Urinary bladder (tissue), 3 donors: ENCODE measurements at regions not wholly inside any gene's neighbourhood (a gene's known extent, or its start where the extent isn't known, plus 50 kb on each side); places are given as distances from the start of the nearest gene placed in this dataset.

Experiments
- DNase-seq: peaks from one replicate; pipeline ENCODE4 v3.0.0-alpha.2; 2015; ENCODE audit errors: extremely low spot score
- H3K27ac ChIP-seq: one replicate; pipeline ENCODE4 v1.5.1; 2013; ENCODE audit warnings: low read depth, mild to moderate bottlenecking, moderate library complexity
- H3K36me3 ChIP-seq: one replicate; pipeline ENCODE4 v1.6.1; 2013; ENCODE audit warnings: mild to moderate bottlenecking, moderate library complexity; ENCODE audit not compliant: insufficient read depth
- H3K4me1 ChIP-seq: one replicate; pipeline ENCODE4 v1.6.1; 2013; ENCODE audit warnings: mild to moderate bottlenecking, moderate library complexity; ENCODE audit not compliant: insufficient read depth
- H3K4me3 ChIP-seq: one replicate; pipeline ENCODE4 v1.5.1; 2013; ENCODE audit warnings: low read depth, low read length
- WGBS: extraction: QIAGEN DNeasy Blood & Tissue Kit; methylation state at CpG from one replicate; pipeline ENCODE4 v1.1.7; 2013; 5-methylcytosine and 5-hydroxymethylcytosine counted together
- donor health status: healthy with polysubstance abuse.
- donor health status: healthy.

GRCh38 chrX:125089761-125090445 lies 229.8 kb upstream of the TEX13C start:
- no peaks in the 10 kb centered on the region for H3K36me3 ChIP-seq
- no peaks in the 10 kb centered on the region for H3K4me1 ChIP-seq
- no peak for DNase-seq
- no peak overlapping the region for H3K4me3 ChIP-seq
- WGBS = 86% methylated on average over 7 of the region's 7 CpGs
- H3K27ac ChIP-seq = no peak overlapping the region

GRCh38 chrX:125093852-125094251 lies 225.8 kb upstream of the TEX13C start:
- Histone ChIP-seq H3K4me3 (no peak overlapping the region), H3K4me1 (no peaks in the 10 kb centered on the region), H3K27ac (no peak overlapping the region), H3K36me3 (no peaks in the 10 kb centered on the region)
- 47% methylated on average over 3 of the region's 3 CpGs for WGBS
- DNase-seq = no peak

GRCh38 chrX:125094901-125095300 lies 224.8 kb upstream of the TEX13C start:
- no peak overlapping the region for H3K4me3 ChIP-seq
- no peak for DNase-seq
- H3K27ac ChIP-seq = no peak overlapping the region
- no peaks in the 10 kb centered on the region for H3K36me3 ChIP-seq
- H3K4me1 ChIP-seq = no peaks in the 10 kb centered on the region

GRCh38 chrX:125096469-125096868 lies 223.2 kb upstream of the TEX13C start:
- Histone ChIP-seq H3K36me3 (no peaks in the 10 kb centered on the region), H3K4me1 (no peaks in the 10 kb centered on the region), H3K4me3 (no peak overlapping the region), H3K27ac (no peak overlapping the region)
- WGBS = 88% methylated on average over 2 of the region's 2 CpGs
- no peak for DNase-seq

DNA sequence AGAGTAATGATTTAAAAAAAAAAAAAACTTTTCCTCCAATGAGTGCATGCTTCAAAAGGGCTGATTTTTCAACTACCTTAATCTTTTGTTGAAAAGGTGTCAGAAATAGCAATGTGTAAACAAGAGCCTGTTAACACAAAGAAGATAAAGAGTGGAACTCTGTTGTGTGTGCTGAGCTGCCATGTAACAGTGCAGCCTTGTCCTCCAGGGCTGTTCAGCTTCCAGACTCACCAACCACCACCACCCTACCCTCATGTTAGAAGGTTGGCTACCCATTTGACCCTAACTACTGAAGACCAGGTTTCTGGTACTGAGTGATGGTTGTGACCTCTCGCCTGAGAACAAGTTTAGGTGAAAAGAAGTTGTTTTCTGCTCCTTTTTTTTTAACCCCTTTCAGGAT lies 222.8 kb upstream of the TEX13C start:
- DNase-seq = no peak
- Histone ChIP-seq H3K36me3 (no peaks in the 10 kb centered on the region), H3K4me3 (no peak overlapping the region), H3K27ac (no peak overlapping the region), H3K4me1 (no peaks in the 10 kb centered on the region)
- WGBS = 85% methylated on average over 1 of the region's 1 CpG

DNA sequence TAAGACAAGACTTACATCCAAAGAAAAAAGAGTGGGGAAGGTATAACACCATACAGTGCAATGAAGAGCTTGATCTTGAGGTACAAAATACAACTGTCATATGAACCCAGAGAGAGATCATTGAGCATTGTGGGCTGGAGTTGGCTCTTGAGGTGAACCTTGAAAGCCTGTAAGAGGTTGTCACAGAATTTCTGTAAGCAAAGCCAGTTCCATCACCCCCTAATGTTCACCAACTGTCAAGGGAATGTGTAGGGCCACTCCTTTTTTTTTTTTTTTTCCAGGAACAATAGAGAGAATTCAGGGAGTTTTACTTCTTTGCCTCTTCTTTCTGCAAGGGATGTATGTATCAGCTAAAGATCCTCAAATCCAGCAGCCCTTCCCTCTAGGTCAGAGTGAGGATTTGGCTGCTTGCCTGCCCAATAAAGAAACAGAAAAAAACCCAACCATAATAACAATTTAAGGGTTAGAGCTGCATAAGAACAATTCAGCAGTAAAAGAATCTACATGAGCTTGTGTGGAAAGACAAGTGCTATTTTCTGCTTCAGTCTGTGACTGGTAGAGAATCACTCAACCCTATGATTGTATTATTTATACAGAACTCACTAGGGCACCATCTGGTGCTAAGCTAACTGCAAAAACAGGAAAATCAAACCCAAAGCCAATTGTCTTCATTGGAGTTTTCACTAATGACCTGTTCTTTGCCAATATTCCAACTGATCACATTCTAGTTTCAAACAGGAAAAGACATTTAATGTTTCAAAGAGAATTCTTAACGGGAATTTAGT lies 217.5 kb upstream of the TEX13C start:
- Histone ChIP-seq H3K4me3 (no peak overlapping the region), H3K36me3 (no peaks in the 10 kb centered on the region), H3K27ac (no peak overlapping the region), H3K4me1 (no peaks in the 10 kb centered on the region)
- no peak for DNase-seq
- 67% methylated on average over 1 of the region's 1 CpG for WGBS

- Histone ChIP-seq H3K4me3 (no peak overlapping the region), H3K4me1 (no peaks in the 10 kb centered on the region), H3K36me3 (no peaks in the 10 kb centered on the region), H3K27ac (no peak overlapping the region)
- WGBS = 96% methylated on average over 11 of the region's 11 CpGs
- DNase-seq = no peak
These were observed 216.0 kb upstream of the TEX13C start for GRCh38 chrX:125103693-125104092.

GRCh38 chrX:125108921-125109320 lies 210.8 kb upstream of the TEX13C start:
- 91% methylated on average over 3 of the region's 3 CpGs for WGBS
- no peaks in the 10 kb centered on the region for H3K36me3 ChIP-seq
- H3K27ac ChIP-seq = no peak overlapping the region
- no peaks in the 10 kb centered on the region for H3K4me1 ChIP-seq
- H3K4me3 ChIP-seq = no peak overlapping the region
- no peak for DNase-seq

DNA sequence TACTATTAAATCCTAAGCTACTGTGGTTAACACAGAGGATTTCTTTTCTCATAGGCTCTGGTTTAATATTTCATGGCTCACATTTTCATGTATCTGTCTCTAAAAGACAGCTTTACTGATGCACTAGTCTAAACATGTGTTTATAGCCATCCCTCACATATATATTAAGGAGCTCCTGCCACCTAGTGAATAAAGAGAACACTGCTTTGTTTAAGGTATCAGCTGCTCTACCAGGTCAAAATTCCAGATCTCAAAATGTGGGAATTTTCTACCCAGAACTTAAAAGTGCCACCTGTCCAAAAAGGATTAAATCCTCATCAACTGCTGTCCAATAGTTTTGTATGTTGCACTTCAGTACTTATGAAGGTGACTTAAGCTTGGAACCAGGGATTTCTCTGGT lies 188.5 kb upstream of the TEX13C start:
- H3K27ac ChIP-seq = no peak overlapping the region
- H3K4me1 ChIP-seq = no peaks in the 10 kb centered on the region
- no peaks in the 10 kb centered on the region for H3K36me3 ChIP-seq
- no peak overlapping the region for H3K4me3 ChIP-seq
- DNase-seq = no peak

- no peak overlapping the region for H3K4me3 ChIP-seq
- H3K36me3 ChIP-seq = no peaks in the 10 kb centered on the region
- H3K27ac ChIP-seq = no peak overlapping the region
- DNase-seq = no peak
- no peaks in the 10 kb centered on the region for H3K4me1 ChIP-seq
- WGBS = 47% methylated on average over 2 of the region's 2 CpGs
These were observed 187.4 kb upstream of the TEX13C start for GRCh38 chrX:125132274-125132673.

DNA sequence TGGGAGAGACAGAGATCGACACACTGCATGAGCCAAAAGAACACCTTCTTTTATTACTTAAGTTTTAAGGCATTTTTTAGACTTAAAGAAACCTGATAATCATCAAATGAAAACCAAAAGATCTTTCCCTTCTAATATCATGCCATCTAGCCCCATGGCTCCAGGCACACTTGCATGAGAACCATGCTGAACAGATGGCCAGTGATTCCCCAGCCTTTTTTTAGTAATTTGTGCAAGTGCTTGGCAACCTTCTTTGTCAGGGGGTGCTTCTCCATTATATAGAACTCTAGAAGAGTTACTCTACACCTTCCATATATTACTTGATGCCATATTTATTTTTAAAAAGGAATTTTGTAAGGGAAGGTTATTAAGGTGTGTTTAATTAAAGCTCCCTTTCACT lies 182.2 kb upstream of the TEX13C start:
- Histone ChIP-seq H3K4me3 (no peak overlapping the region), H3K36me3 (no peaks in the 10 kb centered on the region), H3K4me1 (no peaks in the 10 kb centered on the region), H3K27ac (no peak overlapping the region)
- DNase-seq = no peak
- 89% methylated on average over 1 of the region's 1 CpG for WGBS

GRCh38 chrX:125150231-125150630 lies 169.4 kb upstream of the TEX13C start:
- H3K4me1 ChIP-seq = no peaks in the 10 kb centered on the region
- no peak overlapping the region for H3K4me3 ChIP-seq
- H3K27ac ChIP-seq = no peak overlapping the region
- WGBS = 22% methylated on average over 2 of the region's 2 CpGs
- DNase-seq = no peak
- no peaks in the 10 kb centered on the region for H3K36me3 ChIP-seq

GRCh38 chrX:125151146-125151545 lies 168.5 kb upstream of the TEX13C start:
- Histone ChIP-seq H3K4me1 (no peaks in the 10 kb centered on the region), H3K36me3 (no peaks in the 10 kb centered on the region), H3K27ac (no peak overlapping the region), H3K4me3 (no peak overlapping the region)
- DNase-seq = no peak
- WGBS = 80% methylated on average over 3 of the region's 3 CpGs

GRCh38 chrX:125152011-125152410 lies 167.7 kb upstream of the TEX13C start:
- Histone ChIP-seq H3K4me1 (no peaks in the 10 kb centered on the region), H3K27ac (no peak overlapping the region), H3K36me3 (no peaks in the 10 kb centered on the region), H3K4me3 (no peak overlapping the region)
- DNase-seq = no peak
- 97% methylated on average over 2 of the region's 2 CpGs for WGBS
